ENCODE measurements at regions not wholly inside any gene's neighbourhood (a gene's known extent, or its start where the extent isn't known, plus 50 kb on each side); places are given as distances from the start of the nearest gene placed in this dataset.

DNA sequence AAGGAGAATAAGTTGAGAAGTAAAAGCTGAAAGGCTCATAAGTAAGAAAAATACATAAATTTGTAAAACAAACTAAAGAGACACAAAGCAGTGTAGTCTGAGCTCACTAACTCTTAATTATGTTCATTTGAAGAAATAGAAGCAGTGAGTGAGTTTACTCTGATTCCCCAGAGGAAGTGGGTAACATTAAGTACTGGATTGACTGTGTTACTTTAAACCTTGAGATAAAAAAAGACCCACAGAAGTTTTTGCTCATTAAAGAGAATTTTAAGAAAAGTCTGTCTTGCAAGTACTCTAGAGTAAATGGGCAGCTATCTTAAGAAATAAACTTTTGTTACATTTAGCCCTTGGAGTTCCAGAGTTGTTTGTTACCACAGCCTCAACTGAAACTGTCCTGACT, 2466.9 kb downstream of the PCDH7 start:
- no peak for DNase-seq

More for the DNA sequence above, 2466.9 kb downstream of the PCDH7 start:
- H2BK120ac ChIP-seq (ENCODE audit: low read depth, low read length, poor library complexity, severe bottlenecking), result no peak overlapping the region
- no peak overlapping the region for H3T11ph ChIP-seq (ENCODE audit: low read length)
- Mint-ChIP-seq H3K27ac (no peak overlapping the region), H3K4me3 (no peak overlapping the region), H3K36me3 (ENCODE audit: insufficient read depth in 1 of 3, low read depth in 3 of 3) (peaks cover 0 to 10% (median 0%) of the 10 kb centered on the region in 3 experiments; a peak in 4 of 7 replicates), H3K4me1 (peaks cover 0 to 3% of the 10 kb centered on the region in 2 experiments; a peak in 1 of 4 replicates), H3K9me3 (peaks cover 4 to 9% of the 10 kb centered on the region in 2 experiments; a peak in 3 of 5 replicates), H3K27me3 (ENCODE audit: low read depth) (no peaks in the 10 kb centered on the region)
- H3K56ac ChIP-seq (ENCODE audit: insufficient read length, low read depth, low read length), result no peak overlapping the region
- no peaks in the 10 kb centered on the region for H3K79me2 ChIP-seq (ENCODE audit: insufficient read depth, low read length)
- H4K20me1 ChIP-seq (ENCODE audit: control insufficient read depth, insufficient read depth, insufficient read length), result no peaks in the 10 kb centered on the region
- TF ChIP-seq, protein P1, sequence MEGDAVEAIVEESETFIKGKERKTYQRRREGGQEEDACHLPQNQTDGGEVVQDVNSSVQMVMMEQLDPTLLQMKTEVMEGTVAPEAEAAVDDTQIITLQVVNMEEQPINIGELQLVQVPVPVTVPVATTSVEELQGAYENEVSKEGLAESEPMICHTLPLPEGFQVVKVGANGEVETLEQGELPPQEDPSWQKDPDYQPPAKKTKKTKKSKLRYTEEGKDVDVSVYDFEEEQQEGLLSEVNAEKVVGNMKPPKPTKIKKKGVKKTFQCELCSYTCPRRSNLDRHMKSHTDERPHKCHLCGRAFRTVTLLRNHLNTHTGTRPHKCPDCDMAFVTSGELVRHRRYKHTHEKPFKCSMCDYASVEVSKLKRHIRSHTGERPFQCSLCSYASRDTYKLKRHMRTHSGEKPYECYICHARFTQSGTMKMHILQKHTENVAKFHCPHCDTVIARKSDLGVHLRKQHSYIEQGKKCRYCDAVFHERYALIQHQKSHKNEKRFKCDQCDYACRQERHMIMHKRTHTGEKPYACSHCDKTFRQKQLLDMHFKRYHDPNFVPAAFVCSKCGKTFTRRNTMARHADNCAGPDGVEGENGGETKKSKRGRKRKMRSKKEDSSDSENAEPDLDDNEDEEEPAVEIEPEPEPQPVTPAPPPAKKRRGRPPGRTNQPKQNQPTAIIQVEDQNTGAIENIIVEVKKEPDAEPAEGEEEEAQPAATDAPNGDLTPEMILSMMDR (conservative IDR thresholded peaks at IDR 0.05), result no peak
- no peaks in the 10 kb centered on the region for H3K4me1 ChIP-seq (ENCODE audit: insufficient read depth, low read length)
- no peak overlapping the region for H3K4ac ChIP-seq (ENCODE audit: low read depth, low read length)
- H3K9me3 ChIP-seq (ENCODE audit: control insufficient read depth, low read depth, low read length), result no peaks in the 10 kb centered on the region
- H3K27ac ChIP-seq (ENCODE audit: insufficient read length, low read depth, low read length), result no peak overlapping the region
- no peak overlapping the region for H2BK15ac ChIP-seq (ENCODE audit: low read depth, low read length)
- H2BK20ac ChIP-seq (ENCODE audit: low read depth, low read length, poor library complexity, severe bottlenecking), result no peak overlapping the region
- no peaks in the 10 kb centered on the region for H3K23me2 ChIP-seq (ENCODE audit: insufficient read length, low read depth, low read length, poor library complexity, severe bottlenecking)
- H2AK5ac ChIP-seq (ENCODE audit: insufficient read length, low read length), result no peak overlapping the region
- no peak overlapping the region for H4K91ac ChIP-seq (ENCODE audit: insufficient read length, low read depth, low read length)
- H2AFZ ChIP-seq (ENCODE audit: low read length), result no peak overlapping the region
- H2BK5ac ChIP-seq (ENCODE audit: insufficient read length, low read length), result no peak overlapping the region
- no peaks in the 10 kb centered on the region for H3K27me3 ChIP-seq (ENCODE audit: insufficient read depth, low read length)
- no peak overlapping the region for H3K23ac ChIP-seq (ENCODE audit: insufficient read length, low read depth, low read length)
- no peaks in the 10 kb centered on the region for H3K79me1 ChIP-seq (ENCODE audit: insufficient read depth, low read depth, low read length, poor library complexity, severe bottlenecking)
- no peak overlapping the region for H4K5ac ChIP-seq (ENCODE audit: insufficient read length, low read depth, low read length)
- H3K14ac ChIP-seq (ENCODE audit: insufficient read depth, low read length), result no peak overlapping the region
- no peak overlapping the region for H3K4me2 ChIP-seq (ENCODE audit: insufficient read depth, insufficient read length, low read length)
- H2BK12ac ChIP-seq (ENCODE audit: insufficient read length, low read depth, low read length), result no peak overlapping the region
- H3K9ac ChIP-seq (ENCODE audit: extremely low read depth, insufficient read length, low read length), result no peak overlapping the region
- no peak overlapping the region for H3K18ac ChIP-seq (ENCODE audit: insufficient read length, low read depth, low read length)
- H4K8ac ChIP-seq (replicated peaks; ENCODE audit: insufficient read length, low read depth, low read length), result no peak overlapping the region

Measured in H9 (cell line).